Right forelimb (tissue), 1 donor: ENCODE measurements at regions not wholly inside any gene's neighbourhood (a gene's known extent, or its start where the extent isn't known, plus 50 kb on each side); places are given as distances from the start of the nearest gene placed in this dataset.
"Not testable (repeated sequence)": the region's sequence is repeated elsewhere in the genome, so short reads cannot be mapped to it uniquely, and the experiment has no call there.

Source experiments
- DNase-seq: peaks from one replicate; pipeline ENCODE4 v3.0.0-alpha.2; 2018

DNA sequence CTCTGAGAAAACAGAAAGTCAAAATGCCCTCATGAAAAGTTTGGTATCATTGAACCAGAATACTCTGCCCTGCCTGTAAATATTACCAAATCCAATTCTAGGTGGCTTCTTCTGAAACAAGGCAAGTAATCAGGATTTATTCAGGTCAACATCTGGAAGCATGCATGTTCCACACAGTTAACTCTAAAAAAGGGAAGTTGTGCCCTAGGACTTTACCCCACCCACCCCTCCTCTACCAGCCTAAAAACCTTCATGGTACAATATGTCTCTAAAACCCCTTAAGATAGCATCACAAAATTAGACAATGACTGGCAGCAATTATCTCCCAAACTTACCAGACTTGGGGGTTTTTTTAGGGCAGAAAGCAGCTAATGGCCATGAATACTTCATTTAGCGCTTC is 414.8 kb upstream of the SLC30A5 start:
- DNase-seq = no peak

DNA sequence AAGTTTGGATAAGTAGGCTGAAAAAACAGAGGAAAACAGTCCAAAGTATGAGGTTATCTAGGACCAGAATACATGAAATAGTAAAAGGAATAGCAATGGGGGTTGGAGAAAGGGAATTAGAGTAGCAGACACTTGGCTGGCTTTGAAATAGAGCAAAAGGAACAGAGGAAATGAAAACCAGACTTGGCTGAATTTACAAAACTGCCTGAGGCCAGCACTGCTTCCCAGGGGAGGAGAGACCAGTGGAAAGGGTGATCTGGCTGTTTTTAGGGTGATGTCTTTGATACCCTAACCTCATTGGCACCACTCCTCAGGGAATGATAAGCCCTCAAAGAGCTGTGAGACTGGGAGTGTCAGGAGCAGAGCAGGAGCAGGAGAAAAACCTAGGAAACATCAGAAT is 413.4 kb upstream of the SLC30A5 start:
- no peak for DNase-seq

DNA sequence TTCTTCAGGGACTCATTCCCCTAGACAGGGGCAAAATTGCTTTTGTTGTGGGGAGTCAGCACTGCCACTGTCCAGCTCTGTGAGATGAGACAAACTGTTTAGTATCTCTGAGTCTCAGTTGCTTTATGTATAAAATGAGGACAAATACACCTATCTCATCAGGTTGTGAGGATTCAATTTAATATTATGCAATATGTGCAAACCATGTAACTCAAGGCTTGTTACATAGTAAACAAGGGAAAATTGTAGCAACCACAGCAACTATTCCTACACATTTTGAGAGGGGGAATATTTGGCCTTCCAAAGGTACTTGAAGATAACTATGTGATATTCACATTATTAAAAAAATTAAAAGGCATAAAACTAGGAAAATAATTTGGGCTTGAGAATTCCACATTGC is 411.9 kb upstream of the SLC30A5 start:
- no peak for DNase-seq

DNA sequence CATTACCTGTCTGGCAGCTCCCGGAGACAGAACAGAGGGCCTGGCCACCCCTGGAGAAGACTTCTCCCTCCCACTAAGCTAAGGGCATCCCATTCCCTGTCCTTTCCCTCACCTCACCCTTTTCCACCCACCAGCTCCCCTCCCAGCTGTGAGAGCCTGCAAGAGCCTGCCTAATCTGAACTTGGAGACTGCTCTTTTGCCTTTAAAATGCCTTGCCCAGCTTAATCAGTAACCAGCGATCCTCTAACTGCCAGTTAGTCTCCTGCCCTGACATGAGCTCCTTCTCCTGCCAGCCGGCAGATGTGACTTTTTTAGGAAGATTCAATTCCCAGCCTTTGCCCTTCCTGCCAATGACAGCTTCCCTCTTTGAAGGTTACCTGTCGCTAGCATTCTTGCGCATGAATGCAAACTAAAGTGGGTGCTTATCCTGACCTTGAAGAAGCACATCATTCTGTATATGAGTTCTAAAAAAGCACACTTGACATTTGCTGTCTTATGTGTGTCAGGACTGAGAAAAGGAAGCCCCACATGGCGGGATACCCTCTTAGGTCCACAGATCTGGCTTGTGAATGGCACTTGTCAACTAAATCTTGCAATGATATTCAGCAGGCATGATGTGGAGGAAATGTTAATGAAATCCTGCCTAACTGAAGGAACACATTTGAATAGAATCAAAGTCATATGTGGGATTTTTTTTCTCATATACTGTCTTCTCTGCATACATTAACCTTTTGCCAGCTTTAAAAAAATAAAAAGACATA is 411.2 kb upstream of the SLC30A5 start:
- no peak for DNase-seq

DNA sequence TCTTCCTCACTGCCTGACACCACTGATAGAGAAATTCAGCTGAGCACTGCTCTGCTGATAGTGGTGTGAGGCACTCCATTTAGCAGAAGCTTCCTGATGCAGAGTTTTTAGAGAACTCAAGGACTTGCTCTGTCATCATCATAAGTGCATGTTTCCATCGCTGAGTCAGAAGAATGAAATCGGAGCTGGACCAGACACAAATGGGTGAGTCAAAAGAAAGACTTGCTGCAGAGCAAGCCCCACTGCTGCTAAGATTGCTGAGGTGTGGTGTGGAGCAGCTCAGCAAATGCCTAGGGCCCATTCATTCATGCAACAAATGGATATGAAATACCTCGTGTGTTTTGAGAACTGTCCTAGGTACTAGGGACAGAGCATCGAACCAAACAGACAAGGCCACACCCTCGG is 410.2 kb upstream of the SLC30A5 start:
- no peak for DNase-seq

DNA sequence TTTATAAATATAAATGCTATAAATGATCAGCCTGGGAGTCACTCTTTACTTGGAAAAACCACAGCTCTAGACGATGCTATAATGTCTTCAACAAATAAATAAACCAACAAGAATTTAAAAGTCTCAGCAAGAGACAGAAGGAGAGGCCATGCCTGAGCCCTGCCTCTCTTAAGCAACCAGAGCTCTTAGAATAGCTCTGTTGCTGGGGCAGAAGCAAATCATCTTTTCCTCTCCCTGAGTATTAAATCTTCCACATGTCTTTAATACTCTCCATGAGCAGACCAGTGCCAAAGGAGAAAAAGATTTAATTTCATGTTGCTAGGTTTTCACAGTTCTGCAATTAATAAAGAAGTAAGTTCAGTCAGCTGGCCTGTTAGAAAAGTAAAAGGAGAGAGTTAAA is 408.0 kb upstream of the SLC30A5 start:
- no peak for DNase-seq

DNA sequence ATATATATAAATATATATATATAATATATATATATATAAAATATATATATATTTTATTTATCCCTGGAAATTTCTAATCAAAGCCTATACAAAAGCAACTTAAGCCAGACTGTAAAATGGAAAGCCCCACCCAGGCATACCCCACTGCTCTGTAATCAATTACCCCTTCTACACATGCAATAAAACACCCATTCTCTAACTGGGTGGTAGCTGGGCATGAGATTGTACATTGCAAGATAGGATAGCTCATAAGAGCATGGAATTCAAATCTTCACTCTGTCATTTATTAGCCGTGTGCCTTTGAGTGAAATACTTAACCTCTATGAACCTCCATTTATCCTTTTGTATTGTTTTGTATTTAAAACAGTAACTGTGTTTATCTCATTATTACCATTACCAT is 405.3 kb upstream of the SLC30A5 start:
- no peak for DNase-seq

DNA sequence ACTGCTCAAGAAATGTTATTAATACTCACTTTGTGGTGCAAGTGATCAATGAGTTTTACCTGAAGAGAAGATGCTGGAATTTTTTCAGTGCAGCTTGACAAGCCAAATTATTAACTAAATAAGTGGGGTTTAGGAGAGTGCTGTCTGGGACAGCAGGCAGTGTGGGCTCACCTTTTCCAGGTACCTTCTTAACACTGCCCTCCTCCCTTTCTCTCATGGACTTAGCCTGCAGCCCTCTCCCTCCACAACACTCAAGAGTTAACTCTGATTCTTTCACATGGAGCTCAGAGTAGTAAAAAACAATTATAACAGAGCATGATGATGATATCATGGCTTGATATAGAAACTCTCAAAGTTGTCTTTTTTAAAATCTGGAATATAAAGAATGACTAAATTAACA is 404.8 kb upstream of the SLC30A5 start:
- no peak for DNase-seq

DNA sequence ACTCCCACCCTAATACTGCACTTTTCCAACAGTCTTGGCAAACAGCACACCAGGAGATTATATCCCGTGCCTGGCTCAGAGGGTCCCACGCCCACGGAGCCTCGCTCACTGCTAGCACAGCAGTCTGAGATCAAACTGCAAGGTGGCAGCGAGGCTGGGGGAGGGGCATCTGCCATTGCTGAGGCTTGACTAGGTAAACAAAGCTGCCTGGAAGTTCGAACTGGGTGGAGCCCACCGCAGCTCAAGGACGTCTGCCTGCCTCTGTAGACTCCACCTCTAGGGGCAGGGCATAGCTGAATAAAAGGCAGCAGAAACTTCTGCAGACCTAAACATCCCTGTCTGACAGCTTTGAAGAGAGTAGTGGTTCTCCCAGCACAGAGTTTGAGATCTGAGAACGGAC is 401.9 kb upstream of the SLC30A5 start:
- DNase-seq = not testable (repeated sequence)

DNA sequence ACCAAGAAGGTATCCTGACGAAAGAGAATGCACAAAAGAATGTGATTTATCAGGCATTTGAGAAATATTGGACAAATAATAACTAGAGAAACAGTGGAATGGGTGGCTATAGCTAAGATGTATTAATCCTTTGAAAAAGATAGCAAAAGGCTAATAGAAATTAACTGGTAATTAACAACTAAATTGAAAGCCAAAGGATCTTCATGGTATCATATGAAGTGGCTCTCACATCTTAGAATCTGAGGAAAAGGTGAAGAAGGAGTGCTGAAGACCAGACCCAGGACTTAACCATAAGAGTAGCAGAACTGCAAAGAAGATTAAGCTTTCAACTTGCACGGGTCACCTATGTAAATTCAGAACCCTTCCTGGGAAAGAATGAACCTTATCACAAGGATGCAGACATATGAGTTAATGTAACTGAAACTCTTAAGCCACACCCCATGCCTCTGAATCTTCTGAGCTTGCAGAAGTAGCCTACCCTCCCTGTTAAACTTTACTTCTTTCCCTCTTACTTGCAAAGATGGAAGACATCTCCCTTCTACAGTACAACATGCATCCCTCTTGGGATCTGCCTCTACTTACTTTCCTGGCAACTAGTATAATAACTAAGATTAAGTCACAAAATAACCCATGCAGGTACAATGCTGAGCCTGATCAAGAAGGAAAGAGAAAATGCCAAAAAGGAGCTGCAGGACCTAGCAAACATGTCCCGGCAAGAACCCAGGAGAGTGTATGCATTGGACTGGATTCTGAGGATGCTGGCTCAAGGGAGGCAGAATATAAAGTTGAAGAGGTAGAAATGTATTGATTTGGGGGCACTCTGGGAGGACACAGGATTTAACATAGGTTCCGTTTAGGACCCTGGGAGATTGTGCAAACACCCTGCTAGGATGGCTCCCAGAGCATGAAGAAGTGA is 395.5 kb upstream of the SLC30A5 start:
- no peak for DNase-seq

DNA sequence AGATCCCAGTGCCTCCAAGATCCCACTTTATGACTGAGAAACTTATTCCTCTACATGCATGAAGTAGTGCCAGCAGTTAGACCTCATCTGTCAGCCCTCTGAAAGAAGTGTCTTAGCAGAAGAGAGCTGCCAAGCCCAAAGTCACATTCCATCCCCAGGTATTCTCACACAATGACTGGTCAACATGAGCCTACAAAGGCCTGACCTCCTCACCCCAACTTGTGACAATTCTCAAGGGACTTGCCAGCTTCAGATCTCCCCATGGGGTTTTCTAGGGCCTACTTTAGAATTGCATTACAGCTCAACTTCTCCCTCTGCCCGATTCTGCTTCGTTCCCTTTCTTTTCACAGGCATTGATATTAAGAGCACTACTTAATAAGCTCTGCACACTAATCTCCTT is 393.8 kb upstream of the SLC30A5 start:
- DNase-seq = no peak

DNA sequence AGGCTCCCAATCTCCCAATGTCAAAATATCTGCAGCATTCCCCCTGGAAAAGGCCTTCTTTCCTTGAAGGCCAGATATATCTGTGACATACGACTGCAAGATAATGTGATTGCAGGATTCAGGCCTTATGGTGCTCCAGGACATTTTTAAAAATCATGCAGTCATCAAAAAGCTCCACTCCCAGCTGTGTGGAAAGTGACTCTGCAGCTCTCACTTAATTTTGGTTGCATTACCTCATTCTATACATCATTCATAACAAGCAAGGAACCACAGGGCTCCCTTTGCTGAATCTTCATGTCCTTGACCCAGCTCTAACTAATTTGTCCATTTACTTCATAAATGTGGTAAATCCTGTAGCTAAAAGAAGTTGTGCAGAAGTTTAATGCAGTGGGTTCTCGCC is 386.2 kb upstream of the SLC30A5 start:
- no peak for DNase-seq

DNA sequence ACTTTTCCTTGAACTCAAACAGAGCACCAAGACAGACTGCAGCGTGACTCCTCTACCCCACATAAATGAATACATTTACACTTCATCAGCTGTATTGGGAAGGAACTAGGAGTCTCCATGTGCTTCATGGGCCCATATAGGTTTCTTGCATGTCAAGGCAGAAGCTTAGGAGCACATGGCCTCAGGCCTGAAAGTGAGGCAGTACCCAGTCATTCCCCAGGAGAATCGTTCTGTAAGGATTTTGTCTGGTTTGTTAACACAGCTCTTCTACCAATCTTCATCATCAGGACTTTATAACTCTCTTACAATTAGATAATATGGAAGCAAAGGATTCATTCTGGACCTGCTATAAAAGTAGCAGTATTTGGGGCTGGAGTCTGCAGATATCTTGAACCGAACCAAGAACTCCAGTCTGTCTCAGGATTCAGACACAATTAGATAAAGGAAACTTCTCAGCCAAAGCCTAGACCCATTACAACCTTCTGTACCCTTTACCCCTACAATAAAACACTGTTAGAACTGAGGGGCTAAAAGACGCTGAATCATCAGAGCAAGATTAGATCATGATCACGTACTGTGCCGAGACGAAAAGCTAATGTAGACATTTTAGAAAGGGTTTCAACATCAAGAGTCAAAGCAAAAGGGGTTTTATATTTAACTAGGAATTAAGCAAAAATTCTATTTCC is 385.5 kb upstream of the SLC30A5 start:
- no peak for DNase-seq

DNA sequence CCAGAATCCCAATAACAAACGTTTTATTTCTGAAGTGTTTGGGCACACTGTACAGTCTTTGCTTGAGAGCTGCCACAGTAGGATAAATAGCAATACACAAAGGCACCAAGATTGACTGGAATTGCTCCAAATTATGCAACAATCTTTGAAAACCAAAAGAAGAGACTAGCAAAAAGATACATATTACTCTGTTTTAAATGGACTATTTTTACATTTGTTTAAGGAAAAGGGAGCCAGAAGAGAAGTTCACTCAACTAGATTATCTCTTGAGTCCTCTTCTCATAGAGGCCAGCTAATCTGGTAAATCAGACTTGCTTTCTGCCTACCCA is 385.0 kb upstream of the SLC30A5 start:
- DNase-seq = no peak

DNA sequence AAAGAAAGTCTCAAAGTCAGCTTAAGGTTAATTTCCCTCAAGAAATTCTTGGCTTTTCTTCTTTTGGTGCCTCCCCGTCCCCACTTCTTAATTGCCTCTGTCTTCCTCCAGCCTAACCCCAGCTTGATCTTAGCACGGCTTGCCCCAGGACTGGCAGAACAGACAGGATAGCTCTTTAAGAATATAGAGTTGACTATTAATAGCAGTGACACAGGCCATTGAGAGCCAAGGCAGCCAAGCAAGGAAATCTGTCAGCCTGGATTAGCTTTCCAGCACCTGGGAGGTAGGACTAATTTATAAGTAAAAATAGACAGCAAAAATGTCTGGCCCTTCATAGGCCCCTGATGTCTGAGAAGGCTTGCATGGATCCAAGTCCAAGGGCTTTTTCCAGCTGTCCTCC is 384.6 kb upstream of the SLC30A5 start:
- DNase-seq = no peak

DNA sequence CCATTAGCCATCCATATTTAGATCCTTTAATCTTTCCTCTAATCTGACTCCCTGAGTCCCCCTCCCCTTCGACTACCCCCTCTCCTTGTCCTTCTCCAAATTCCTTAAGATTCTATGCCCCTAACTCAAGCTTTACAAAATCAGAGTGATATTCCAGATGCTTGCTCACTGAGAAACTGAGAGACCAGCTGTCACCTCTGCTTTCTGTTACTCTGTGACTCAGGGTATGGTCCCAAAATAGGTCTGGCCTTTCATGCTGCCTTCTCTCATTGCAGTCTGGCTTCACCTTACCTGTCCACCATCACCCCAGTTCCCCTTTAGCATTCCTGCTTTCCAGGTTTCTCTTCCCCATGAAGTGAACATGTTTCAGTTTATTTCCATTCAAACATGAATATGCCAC is 383.3 kb upstream of the SLC30A5 start:
- DNase-seq = no peak

DNA sequence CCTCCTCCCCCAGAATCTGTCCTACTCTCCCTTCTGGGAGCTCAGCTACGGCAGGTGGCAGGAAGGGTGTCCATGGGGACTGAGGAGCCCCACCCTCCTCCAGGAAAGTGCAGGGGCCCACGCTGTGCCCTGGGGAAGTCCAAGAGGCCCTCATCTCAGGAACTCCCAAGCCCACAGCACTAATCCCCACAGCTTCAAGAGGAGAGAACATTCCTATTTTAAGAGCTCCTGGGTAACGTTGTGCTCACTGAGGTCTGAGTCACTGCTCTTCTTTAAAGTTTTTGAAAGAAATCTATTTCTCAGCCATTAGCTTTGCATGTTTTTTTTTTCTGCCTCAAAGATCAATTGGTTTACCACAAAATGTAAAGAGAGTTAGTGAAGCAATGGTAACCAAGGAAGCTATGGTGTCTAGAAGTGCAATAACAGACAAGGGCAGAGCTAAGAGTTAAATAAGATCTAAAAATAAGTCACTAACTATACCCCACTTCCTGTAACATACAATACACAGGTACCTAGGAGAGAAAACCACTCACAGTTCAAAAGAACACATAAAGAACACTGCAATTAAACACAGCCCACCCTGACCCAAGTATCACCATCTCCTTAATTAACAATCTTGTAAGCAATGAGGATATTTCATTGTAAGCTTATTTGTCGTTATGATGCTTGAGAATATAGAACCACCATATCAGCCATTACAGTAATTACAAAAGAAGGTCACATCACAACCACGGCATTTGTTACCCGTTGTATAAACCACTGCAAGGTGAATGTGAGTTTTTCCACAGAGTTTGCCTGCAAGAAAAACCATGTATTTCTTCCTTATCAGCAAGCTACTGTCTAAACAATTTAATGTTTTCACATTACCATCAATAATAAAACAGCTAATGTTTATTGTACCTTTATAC is 382.3 kb upstream of the SLC30A5 start:
- no peak for DNase-seq

DNA sequence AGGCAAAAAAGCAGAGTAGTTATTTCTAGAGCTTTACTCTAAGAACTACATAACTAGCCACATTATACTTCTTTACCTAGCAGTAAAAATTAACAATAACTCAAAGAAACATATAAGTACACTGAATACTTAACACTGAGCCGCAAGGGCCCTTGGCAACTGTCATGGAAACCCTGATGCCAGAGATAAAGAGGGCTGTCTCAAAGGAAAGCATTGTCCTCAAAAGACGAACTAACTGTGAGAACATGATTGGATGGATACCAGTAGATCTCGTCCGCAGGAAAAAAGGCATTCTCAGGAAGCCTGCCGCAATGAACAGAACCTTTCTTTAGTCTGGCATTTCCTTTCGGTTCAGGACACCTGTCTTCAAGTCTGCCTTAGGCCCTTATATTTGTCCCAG is 379.0 kb upstream of the SLC30A5 start:
- no peak for DNase-seq

DNA sequence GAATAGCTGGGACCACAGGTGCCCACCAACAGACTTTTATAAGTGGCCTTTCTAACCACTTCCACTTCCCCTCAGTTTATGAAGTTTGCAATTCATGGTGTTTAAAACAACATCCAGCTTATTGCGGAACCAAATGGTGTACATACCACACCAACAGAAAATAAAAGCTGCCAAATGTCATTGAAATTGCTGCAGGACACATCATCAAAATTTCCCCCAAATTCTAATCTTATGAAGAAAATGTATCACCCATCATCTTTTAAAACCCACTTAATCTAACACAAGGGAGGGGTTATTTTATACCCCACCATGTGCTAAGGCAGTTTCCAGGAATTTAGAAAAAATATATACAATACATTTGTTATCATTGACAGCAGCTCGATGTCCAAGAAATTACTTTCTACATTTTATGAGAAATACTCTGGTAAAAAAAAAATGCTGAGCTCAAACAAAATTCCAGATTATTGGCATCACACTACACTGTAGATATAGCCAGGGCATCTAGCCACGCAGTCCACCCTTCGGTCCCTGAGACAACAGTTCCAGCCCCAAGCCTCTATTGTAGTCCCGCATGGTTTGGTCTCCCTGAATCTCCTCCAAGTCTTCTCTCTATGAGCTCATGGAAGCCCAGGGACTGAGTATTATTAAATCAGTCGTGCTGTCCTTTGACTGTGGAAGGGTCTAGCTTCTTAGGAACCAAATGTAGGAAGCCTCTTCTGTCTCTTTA is 372.8 kb upstream of the SLC30A5 start:
- no peak for DNase-seq

DNA sequence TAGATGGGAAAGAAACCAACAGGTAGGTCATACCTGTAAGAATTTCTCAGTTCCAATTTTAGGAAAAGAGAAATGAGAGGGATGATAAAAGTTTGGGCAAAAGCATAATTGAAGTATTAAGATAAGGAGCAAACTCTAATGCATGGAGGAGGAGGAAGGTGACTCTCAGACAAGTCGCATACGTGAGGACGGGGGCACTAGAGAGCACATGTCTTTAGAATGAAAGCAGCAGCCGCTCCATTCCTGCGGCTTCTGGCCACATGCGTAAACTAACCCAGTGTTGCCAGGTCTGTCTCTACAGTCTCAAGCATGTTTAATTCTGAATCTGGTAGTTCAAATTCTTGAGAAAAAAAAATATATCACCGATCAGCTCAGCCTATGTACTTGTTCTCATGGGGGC is 371.5 kb upstream of the SLC30A5 start:
- DNase-seq = no peak

DNA sequence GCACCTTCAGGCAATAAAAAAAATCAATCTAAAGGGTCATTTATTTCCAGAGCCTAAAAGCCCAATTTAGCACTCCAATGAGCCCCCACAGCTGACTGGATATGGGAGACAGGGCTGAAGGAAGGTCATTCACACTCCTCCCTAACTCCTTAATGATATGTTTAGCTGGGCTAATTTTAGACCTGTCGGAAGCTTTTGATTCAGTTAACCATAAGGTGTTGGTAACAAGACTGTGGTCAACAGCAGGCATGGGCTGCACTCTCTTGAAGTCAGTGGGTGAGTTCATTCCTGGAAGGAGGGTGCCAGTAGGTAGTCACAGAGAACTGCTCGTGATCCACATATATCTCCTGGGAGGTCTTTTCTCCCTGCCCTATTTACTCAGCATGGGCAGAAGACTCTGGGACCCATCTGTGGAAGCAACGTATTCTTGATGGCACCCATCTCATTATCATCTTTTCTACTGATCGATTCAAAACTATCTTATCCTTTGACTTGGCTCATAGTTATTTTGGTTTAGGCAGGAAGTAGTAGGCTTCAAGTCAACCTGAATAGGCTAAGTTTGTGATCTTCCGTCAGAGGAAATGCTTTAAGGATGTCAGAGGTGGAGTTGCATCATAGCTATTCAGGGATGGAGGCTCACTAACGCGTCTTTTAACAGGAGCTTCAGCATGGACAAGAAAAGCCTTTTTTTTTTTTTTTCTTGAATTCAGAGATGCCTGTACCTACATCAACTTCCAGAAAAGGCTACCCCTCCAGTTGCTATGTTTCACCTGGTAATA is 367.7 kb upstream of the SLC30A5 start:
- no peak for DNase-seq
